ENCODE measurements at regions not wholly inside any gene's neighbourhood (a gene's known extent, or its start where the extent isn't known, plus 50 kb on each side); places are given as distances from the start of the nearest gene placed in this dataset.
"Not testable (repeated sequence)": the region's sequence is repeated elsewhere in the genome, so short reads cannot be mapped to it uniquely, and the experiment has no call there.

DNA sequence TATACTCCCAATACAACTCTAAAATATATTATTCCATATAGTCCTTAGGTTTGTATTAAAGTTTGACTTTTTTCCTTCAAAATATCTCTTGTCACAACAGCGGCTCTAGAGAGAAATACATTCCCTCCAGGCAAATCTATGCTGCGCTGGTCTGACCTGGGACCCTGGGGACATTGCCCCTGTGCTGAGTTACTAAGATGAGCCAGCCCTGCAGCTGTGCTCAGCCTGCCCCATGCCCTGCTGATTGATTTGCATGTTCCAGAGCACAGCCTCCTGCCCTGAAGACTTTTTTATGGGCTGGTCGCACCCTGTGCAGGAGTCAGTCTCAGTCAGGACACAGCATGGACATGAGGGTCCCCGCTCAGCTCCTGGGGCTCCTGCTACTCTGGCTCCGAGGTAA lies 1170.7 kb downstream of the RPIA start:
- not testable (repeated sequence) for TF ChIP-seq POLR2A, CTCF, POLR2AphosphoS5, EP300 (IDR thresholded peaks at IDR 0.05)

Data from gastroesophageal sphincter (tissue), 3 donors.